ENCODE measurements at regions not wholly inside any gene's neighbourhood (a gene's known extent, or its start where the extent isn't known, plus 50 kb on each side); places are given as distances from the start of the nearest gene placed in this dataset.

GRCh38 chr13:90770334-90770733 is 577.2 kb upstream of the MIR17HG start:
- TF ChIP-seq, protein P1, sequence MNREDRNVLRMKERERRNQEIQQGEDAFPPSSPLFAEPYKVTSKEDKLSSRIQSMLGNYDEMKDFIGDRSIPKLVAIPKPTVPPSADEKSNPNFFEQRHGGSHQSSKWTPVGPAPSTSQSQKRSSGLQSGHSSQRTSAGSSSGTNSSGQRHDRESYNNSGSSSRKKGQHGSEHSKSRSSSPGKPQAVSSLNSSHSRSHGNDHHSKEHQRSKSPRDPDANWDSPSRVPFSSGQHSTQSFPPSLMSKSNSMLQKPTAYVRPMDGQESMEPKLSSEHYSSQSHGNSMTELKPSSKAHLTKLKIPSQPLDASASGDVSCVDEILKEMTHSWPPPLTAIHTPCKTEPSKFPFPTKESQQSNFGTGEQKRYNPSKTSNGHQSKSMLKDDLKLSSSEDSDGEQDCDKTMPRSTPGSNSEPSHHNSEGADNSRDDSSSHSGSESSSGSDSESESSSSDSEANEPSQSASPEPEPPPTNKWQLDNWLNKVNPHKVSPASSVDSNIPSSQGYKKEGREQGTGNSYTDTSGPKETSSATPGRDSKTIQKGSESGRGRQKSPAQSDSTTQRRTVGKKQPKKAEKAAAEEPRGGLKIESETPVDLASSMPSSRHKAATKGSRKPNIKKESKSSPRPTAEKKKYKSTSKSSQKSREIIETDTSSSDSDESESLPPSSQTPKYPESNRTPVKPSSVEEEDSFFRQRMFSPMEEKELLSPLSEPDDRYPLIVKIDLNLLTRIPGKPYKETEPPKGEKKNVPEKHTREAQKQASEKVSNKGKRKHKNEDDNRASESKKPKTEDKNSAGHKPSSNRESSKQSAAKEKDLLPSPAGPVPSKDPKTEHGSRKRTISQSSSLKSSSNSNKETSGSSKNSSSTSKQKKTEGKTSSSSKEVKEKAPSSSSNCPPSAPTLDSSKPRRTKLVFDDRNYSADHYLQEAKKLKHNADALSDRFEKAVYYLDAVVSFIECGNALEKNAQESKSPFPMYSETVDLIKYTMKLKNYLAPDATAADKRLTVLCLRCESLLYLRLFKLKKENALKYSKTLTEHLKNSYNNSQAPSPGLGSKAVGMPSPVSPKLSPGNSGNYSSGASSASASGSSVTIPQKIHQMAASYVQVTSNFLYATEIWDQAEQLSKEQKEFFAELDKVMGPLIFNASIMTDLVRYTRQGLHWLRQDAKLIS (CRISPR knock-in tag; IDR thresholded peaks at IDR 0.05; ENCODE audit: borderline replicate concordance): no peak
- no peak for TF ChIP-seq TEAD1 (CRISPR knock-in tag; IDR thresholded peaks at IDR 0.05)
- TF ChIP-seq, protein P2, sequence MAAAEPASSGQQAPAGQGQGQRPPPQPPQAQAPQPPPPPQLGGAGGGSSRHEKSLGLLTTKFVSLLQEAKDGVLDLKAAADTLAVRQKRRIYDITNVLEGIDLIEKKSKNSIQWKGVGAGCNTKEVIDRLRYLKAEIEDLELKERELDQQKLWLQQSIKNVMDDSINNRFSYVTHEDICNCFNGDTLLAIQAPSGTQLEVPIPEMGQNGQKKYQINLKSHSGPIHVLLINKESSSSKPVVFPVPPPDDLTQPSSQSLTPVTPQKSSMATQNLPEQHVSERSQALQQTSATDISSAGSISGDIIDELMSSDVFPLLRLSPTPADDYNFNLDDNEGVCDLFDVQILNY (CRISPR knock-in tag; IDR thresholded peaks at IDR 0.05): no peak
- no peak for TF ChIP-seq JUN (CRISPR knock-in tag; IDR thresholded peaks at IDR 0.05)
- TF ChIP-seq SMAD4 (CRISPR knock-in tag; IDR thresholded peaks at IDR 0.05): no peak
- TF ChIP-seq STAT6 (CRISPR knock-in tag; conservative IDR thresholded peaks at IDR 0.05; ENCODE audit: low read depth): no peak
- TF ChIP-seq SMAD3 (CRISPR knock-in tag; IDR thresholded peaks at IDR 0.05; ENCODE audit: borderline replicate concordance): no peak
- TF ChIP-seq CTCF (IDR thresholded peaks at IDR 0.05): no peak
- TF ChIP-seq CREB1 (CRISPR knock-in tag; IDR thresholded peaks at IDR 0.05): no peak
- TF ChIP-seq, protein P3, sequence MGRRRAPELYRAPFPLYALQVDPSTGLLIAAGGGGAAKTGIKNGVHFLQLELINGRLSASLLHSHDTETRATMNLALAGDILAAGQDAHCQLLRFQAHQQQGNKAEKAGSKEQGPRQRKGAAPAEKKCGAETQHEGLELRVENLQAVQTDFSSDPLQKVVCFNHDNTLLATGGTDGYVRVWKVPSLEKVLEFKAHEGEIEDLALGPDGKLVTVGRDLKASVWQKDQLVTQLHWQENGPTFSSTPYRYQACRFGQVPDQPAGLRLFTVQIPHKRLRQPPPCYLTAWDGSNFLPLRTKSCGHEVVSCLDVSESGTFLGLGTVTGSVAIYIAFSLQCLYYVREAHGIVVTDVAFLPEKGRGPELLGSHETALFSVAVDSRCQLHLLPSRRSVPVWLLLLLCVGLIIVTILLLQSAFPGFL (CRISPR knock-in tag; IDR thresholded peaks at IDR 0.05; ENCODE audit: borderline replicate concordance): no peak
- TF ChIP-seq ATF1 (CRISPR knock-in tag; IDR thresholded peaks at IDR 0.05): no peak
- TF ChIP-seq, protein P4, sequence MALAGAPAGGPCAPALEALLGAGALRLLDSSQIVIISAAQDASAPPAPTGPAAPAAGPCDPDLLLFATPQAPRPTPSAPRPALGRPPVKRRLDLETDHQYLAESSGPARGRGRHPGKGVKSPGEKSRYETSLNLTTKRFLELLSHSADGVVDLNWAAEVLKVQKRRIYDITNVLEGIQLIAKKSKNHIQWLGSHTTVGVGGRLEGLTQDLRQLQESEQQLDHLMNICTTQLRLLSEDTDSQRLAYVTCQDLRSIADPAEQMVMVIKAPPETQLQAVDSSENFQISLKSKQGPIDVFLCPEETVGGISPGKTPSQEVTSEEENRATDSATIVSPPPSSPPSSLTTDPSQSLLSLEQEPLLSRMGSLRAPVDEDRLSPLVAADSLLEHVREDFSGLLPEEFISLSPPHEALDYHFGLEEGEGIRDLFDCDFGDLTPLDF (CRISPR knock-in tag; IDR thresholded peaks at IDR 0.05): no peak
- TF ChIP-seq HMGA2 (CRISPR knock-in tag; IDR thresholded peaks at IDR 0.05): no peak
- TF ChIP-seq EMX1 (CRISPR knock-in tag; IDR thresholded peaks at IDR 0.05): no peak
- TF ChIP-seq ZNF423 (CRISPR knock-in tag; IDR thresholded peaks at IDR 0.05): no peak
- TF ChIP-seq GRHL2 (CRISPR knock-in tag; IDR thresholded peaks at IDR 0.05; ENCODE audit: insufficient replicate concordance, severe bottlenecking): no peak
- no peak for TF ChIP-seq GABPB1 (CRISPR knock-in tag; IDR thresholded peaks at IDR 0.05)
- TF ChIP-seq NFATC4 (CRISPR knock-in tag; IDR thresholded peaks at IDR 0.05): no peak
- ChIA-PET CTCF (no interaction called here), POLR2A (no interaction called here)
- H3K27ac Mint-ChIP-seq: no peak overlapping the region
- DNase-seq (ENCODE audit: low spot score) (no peak), ATAC-seq (no peak)
- H3K36me3 Mint-ChIP-seq: no peaks in the 10 kb centered on the region
- H3K4me1 Mint-ChIP-seq: peaks cover 54% of the 10 kb centered on the region
- H3K27me3 Mint-ChIP-seq (ENCODE audit: low read depth): peaks cover 32% of the 10 kb centered on the region
- no peaks in the 10 kb centered on the region for H3K9me3 Mint-ChIP-seq
- no peak overlapping the region for H3K4me3 Mint-ChIP-seq
